ENCODE measurements at regions not wholly inside any gene's neighbourhood (a gene's known extent, or its start where the extent isn't known, plus 50 kb on each side); places are given as distances from the start of the nearest gene placed in this dataset.
"Not testable (repeated sequence)": the region's sequence is repeated elsewhere in the genome, so short reads cannot be mapped to it uniquely, and the experiment has no call there.

DNA sequence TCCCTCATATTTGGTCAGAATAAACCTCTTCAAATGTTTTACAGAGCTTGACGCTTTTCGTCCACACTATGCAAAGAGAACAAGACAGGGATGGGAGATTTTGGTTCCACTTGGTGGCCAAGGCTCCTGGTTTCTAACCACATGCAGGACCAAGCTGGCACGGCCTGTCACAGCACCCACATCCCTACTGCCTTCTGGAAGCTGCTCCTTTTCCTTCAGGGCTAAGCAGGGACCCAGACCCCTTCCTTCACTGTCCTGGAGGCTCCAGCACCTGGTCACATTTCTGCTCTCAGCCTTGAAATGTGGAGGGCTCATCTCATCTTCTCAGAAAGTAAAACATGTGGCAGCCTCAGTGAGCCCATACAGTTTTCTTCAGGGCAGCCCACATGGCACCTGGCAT lies 50.4 kb upstream of the ARHGEF7 start:
- no peak for DNase-seq (ENCODE audit: low spot score)

DNA sequence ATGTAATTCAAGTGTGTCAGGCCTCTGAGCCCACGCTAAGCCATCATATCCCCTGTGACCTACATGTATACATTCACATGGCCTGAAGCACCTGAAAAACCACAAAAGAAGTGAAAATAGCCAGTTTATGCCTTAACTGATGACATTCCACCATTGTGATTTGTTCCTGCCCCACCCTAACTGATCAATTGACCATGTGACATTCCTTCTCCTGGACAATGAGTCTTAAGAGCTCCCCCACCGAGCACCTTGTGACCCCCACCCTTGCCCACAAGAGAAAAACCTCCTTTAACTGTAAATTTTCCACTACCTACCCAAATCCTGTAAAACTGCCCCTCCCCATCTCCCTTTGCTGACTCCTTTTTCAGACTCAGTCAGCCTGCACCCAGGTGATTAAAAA lies 52.1 kb upstream of the ARHGEF7 start:
- DNase-seq (ENCODE audit: low spot score): no peak

GRCh38 chr13:111062305-111062704 lies 52.8 kb upstream of the ARHGEF7 start:
- no peak for DNase-seq (ENCODE audit: low spot score)

DNA sequence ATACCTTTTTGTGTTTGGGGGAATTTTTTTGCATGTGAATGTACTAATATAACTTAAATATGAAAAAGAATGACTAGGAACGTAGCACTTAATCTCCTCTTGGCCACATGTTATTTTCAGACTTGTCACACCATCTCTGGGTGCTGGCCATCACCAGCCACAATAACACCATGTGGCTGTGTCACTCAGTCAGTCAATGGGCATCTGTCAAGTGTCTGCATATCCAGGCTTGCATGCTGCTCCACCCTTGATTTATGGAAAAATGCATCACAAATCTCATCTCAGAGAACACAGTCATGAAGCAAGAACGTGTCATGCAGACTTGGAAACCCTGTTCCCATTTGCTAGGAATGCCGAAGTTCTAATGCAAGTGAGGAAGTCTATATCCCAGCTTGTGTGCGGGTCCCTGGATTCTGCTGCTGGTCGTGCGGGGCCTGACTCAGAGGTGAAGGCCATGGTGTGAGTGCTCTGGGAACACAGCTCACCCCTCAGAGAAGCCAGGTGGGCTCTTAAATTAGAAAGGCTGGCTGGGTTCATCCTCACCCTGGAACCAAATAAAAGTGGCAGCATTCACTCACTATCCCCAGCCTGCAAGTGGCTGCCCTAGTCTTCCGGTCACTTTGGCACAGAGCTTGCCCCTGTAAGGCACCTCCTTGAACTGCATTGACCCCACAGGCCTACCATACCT lies 53.6 kb upstream of the ARHGEF7 start:
- DNase-seq (ENCODE audit: low spot score): no peak

DNA sequence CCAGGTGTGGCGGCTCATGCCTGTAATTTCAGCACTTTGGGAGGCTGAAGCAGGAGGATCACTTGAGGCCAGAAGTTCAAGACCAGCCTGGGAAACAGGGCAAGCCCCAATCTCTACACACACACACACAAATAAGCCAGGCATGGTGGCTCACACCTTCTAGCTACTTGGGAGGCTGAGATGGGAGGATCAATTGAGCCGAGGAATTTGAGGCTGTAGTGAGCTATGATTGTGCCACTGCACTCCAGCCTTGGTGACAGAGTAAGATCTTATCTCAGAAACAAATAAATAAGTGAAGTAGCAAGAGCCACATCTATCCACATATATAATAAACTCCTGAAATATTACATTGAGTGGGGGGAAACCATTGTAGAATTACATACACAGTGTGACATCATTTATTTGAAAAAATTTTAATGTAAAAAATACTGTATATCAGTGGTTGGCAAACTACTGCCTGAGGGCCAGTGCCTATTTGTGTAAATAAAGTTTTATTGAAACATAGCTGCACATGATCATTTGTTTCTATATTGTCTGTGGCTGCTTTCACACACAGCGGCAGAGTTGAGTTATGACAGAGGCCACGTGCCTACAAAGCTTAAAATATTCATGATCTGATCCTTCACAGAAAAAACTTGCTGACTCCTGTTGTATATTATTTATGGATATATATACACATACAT lies 54.7 kb upstream of the ARHGEF7 start:
- DNase-seq (ENCODE audit: low spot score): no peak

DNA sequence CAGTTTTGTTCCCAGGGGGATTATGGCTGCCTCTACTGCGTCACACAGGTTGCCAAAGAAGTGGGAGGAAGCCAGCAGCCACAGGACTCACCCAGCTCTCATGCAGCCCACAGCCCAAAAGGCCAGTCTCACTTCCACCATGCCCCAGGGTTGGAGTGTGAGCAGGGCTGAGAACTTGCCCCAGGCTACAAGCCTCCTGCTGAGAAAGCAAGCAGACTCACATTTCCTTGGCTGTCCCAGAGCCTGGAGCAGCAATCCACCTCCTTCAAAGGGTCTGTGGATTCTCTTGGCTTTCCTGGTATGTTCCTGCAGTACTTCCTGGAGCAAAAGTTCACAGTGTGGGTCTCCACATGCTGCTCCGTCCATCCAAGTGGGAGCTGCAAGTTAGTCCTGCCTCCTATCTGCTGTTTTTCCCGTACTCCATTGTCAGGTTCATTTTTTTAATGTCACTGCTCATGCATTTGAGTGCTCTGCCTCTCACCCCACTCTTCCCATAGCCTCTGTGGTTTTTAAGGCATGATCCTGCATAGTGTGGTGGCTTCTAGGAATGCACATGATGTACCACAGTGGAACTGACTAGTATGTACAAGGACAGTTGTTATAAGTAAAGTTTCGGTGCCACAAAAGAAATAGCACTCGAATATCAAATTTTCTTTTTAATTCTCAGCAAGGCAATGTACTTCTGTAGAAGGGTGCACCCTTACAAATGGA lies 56.2 kb upstream of the ARHGEF7 start:
- no peak for DNase-seq (ENCODE audit: low spot score)

DNA sequence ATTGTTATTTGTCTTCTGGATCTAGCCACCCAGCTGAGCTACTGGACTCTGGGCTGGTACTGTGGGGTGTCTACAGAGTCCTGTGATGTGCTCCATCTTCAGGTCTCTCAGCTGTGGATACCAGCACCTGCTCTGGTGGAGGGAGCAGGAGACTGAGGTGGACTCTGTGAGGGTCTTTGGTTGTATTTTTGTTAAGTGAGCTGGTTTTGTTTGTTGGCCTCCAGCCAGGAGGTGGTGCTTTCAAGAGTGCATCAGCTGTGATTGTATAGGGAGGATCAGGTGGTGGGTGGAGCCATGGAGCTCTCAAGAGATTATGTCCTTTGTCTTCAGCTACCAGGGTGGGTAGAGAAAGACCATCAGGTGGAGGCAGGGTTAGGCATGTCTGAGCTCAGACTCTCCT lies 56.8 kb upstream of the ARHGEF7 start:
- DNase-seq (ENCODE audit: low spot score): not testable (repeated sequence)

GRCh38 chr13:111051726-111052232 lies 63.3 kb upstream of the ARHGEF7 start:
- not testable (repeated sequence) for DNase-seq (ENCODE audit: low spot score)

- DNase-seq (ENCODE audit: low spot score): no peak
Observed at GRCh38 chr13:111051041-111051725, 63.9 kb upstream of the ARHGEF7 start.

- DNase-seq (ENCODE audit: low spot score): no peak
Observed at GRCh38 chr13:111050539-111050879, 64.6 kb upstream of the ARHGEF7 start.

DNA sequence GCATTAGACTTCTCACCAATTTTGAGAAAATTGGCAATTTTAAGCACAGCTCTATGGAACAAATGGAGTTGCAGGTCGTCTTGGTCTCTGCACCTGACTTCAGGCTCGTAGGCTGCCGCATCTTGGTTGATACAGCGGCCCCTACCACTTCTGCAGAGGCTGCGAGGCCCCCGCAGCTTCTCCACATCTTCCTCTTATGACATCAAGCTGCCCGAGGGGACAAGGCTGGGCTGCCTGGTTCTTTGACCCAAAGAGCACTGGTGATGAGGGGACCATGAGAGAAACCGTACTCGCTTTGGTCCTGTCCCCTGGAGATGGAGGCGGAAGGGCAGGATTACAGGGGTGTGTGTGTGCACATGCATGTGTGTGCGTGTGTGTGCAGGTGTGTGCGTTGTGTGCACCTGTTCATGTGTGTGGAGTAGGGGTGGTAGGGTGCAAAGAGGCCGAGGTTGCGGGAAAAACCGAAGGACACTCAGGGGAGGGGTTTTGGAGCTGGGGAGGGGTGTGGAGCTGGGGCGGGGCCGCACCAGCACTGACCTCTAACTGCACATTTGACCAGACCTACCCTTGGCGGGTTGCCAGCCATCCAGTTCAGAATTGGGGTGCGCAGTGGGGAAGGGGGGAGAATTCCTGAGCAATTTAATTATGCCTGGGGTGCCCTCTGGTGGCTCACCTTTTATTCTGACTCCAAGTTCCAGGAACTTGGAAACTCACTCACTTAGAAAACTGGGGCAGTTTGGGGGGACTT lies 65.1 kb upstream of the ARHGEF7 start:
- DNase-seq (ENCODE audit: low spot score): no peak

DNA sequence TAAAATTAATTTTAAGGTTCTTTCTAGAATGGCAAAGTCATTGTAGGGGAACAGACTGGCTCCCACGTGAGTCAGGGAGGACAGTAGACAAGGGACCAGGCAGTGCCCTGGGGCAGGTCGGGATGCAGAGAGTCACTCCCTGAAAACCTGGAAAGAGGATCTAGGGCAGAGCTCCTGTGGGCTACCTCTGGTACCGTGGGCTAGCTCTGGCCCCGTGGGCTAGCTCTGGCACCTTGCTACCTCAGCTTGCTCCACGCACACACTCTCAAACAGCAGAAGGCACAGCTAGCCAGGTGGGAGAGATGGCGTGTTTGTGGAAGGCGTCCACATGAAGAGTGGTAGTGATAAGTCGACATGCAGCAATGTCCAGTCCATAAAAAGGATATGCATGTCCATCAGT lies 66.7 kb upstream of the ARHGEF7 start:
- no peak for DNase-seq (ENCODE audit: low spot score)

GRCh38 chr13:111047326-111047725 lies 67.8 kb upstream of the ARHGEF7 start:
- no peak for DNase-seq (ENCODE audit: low spot score)

- no peak for DNase-seq (ENCODE audit: low spot score)
Observed at GRCh38 chr13:111046590-111047141, 68.4 kb upstream of the ARHGEF7 start.

GRCh38 chr13:111045170-111045569 lies 69.9 kb upstream of the ARHGEF7 start:
- no peak for DNase-seq (ENCODE audit: low spot score)

DNA sequence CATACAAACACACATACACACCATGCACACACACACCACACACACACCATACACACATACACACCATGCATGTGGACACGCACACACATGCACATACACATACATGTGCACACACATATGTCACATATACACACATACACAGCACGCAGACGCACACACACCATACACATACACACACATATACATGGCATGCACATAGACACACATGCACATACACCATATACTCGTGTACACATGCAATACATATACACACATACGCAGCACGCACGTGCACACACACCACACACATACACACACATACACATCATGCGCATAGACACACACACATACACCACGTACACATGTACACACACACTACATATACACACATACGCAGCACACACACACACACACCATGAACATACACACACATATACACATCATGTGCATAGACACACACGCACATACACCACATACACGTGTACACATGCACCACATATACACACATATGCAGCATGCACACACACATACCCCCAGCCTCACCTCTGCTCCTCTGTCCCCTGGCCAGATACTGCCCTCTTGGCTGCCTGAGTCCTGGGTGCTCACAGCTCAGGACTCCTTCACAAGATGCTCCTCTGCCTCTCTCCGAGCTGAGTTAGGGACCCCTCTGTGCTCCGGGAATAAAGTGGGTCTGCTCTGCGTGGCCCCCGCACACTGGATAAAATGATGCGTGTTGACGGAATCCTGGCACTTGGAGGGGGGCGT lies 70.9 kb upstream of the ARHGEF7 start:
- DNase-seq (ENCODE audit: low spot score): no peak

GRCh38 chr13:111043575-111043982 lies 71.5 kb upstream of the ARHGEF7 start:
- no peak for DNase-seq (ENCODE audit: low spot score)

DNA sequence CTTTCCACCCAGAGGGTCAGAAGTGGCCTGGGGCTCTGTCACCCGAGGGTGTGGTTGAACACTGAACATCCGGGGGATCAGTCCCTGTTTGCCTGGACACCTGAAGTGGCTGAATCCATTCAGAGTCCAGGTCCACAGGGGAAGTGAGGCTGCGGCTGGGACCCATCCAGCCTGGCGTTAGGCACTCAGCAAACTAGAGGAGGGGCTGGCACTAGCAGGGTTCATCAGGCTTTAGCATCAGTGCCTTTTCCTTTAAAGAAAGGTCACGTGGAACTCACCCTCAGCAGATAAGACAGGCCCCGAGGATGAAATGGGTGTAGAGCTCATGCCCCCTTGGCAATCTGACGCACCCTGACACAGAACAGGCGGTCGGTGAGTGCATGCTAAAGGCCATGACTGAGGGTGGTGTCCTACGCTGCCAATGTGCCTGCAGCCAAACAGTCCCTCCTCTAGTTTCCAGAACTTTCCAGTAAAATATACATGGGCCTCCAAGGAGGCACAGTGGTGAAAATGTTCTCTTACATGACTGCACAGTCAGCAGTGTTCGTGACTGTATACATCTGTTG lies 72.4 kb upstream of the ARHGEF7 start:
- DNase-seq (ENCODE audit: low spot score): no peak

DNA sequence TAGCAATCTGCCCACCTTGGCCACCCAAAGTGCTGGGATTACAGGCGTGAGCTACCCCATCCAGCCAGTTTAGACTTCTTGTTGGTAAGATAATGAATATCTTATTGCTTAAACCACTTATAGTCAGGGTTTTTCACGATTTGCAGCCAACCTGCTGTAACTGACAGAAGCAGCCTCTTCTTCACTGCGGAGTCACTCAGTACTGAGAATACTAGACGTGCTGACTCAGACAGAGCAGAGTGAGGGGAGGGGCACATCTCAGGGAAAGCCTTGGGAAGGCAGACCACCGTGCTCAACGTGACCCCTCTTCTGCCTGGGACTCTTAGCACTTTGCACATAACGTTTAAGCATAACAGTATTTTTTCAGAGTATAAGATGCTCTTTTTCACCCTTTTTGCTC lies 74.3 kb upstream of the ARHGEF7 start:
- DNase-seq (ENCODE audit: low spot score): no peak

DNA sequence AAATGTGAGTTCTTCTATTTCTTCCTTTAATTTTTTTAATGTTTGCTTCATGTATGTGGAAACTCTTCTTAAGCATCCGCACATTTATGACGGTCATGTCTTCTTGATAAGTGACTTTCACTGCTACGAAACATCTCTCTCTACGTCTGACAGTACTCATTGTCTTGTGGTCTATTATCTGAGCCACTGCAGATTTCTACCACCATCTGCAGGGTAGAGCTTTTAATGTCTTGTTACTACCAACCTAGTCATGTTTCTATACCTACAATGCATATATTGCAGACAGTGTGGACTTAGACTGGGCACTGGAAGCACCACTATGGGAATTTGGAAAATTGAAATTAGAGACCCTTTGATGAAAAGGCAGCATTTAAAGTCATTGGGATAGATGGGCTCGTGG lies 75.4 kb upstream of the ARHGEF7 start:
- no peak for DNase-seq (ENCODE audit: low spot score)
